Panc1 (cell line): ENCODE measurements at regions not wholly inside any gene's neighbourhood (a gene's known extent, or its start where the extent isn't known, plus 50 kb on each side); places are given as distances from the start of the nearest gene placed in this dataset.

ENCODE experiments used
- ATAC-seq: fragments of 200-7000 bp; cut with Tn5 transposase; 2 replicates; pipeline ENCODE4 v1.9.1; 2020; ENCODE audit warnings: mild to moderate bottlenecking, moderate library complexity
- BruUV-seq: library from RNA; stranded (reverse); fragments of 400-500 nt; replicated peaks from 2 replicates; lab custom pipeline; 2021; lab: Mats Ljungman, UMichigan
- CTCF ChIA-PET: fragments of 300-600 bp; sonication (Branson Sonifier 250); formaldehyde crosslinking; loops from one replicate; lab custom pipeline; 2022; ENCODE audit warnings: antibody characterized with exemption; lab: Charles Lee
- POLR2A ChIA-PET: fragments of 300-600 bp; sonication (Branson Sonifier 250); formaldehyde crosslinking; loops from one replicate; lab custom pipeline; 2022; ENCODE audit warnings: antibody characterized with exemption; lab: Charles Lee
- DNase-seq: peaks from one replicate; pipeline ENCODE4 v3.0.0-alpha.2; 2010; ENCODE audit warnings: low read depth, low spot score
- H3K27ac ChIP-seq: 2 replicates; pipeline ENCODE4 v1.5.1; 2011; ENCODE audit warnings: mild to moderate bottlenecking, low read length, inconsistent platforms
- H3K27me3 ChIP-seq: fragments of 200-500 bp; sonication (Bioruptor generic); 2 replicates; pipeline ENCODE4 v1.6.0; 2014; ENCODE audit warnings: low read length, inconsistent platforms; ENCODE audit not compliant: control insufficient read depth, insufficient read depth
- H3K36me3 ChIP-seq: fragments of 200-500 bp; sonication (Bioruptor generic); 2 replicates; pipeline ENCODE4 v1.5.1; 2014; ENCODE audit warnings: inconsistent platforms, mild to moderate bottlenecking, low read length, moderate library complexity; ENCODE audit not compliant: control insufficient read depth, insufficient read depth
- H3K4me1 ChIP-seq: 2 replicates; pipeline ENCODE4 v1.5.1; 2011; ENCODE audit warnings: inconsistent platforms, mild to moderate bottlenecking, low read length, moderate library complexity; ENCODE audit not compliant: control insufficient read depth, insufficient read depth
- H3K4me3 ChIP-seq, 2 experiments: 2 replicates each; pipeline ENCODE4 v1.5.1; 2011 to 2012; ENCODE audit warnings: low read depth in 2 of 2, low read length in 2 of 2, mild to moderate bottlenecking in 2 of 2, inconsistent platforms in 1 of 2, moderate library complexity in 1 of 2
- H3K9me3 ChIP-seq: fragments of 200-500 bp; sonication (Bioruptor generic); 2 replicates; pipeline ENCODE4 v1.5.1; 2014; ENCODE audit warnings: low read depth, mild to moderate bottlenecking, inconsistent platforms, low read length, moderate library complexity; ENCODE audit not compliant: control insufficient read depth, insufficient read depth
- POLR2AphosphoS5 ChIP-seq: IDR thresholded peaks from 2 replicates; pipeline ENCODE4 v1.6.1; 2012; ENCODE audit warnings: mild to moderate bottlenecking, low read depth, low read length, moderate library complexity
- SIN3A ChIP-seq: IDR thresholded peaks from 2 replicates; pipeline ENCODE4 v1.6.1; 2012; ENCODE audit warnings: low read depth, mild to moderate bottlenecking, low read length, moderate library complexity, borderline replicate concordance; ENCODE audit not compliant: insufficient read depth
- TCF7L2 ChIP-seq: IDR thresholded peaks from 2 replicates; pipeline ENCODE4 v1.6.1; 2011; ENCODE audit warnings: mild to moderate bottlenecking, low read depth, low read length, inconsistent platforms
- in situ Hi-C: cut with HindIII; loops from 2 replicates; pipeline ENCODE4 v1.10.0; 2016; ENCODE audit warnings: low sequenced_read_pairs, low pct_unique_long_range_greater_than_20kb
- intact Hi-C: fragments of 100-400 bp; cut with micrococcal nuclease; formaldehyde crosslinking; loops from one replicate; pipeline ENCODE4 v1.10.0; 2022; ENCODE audit not compliant: unreplicated experiment
- TF ChIP-seq, protein P1 (sequence below): fragments of 450-650 bp; IDR thresholded peaks from 2 replicates; pipeline ENCODE4 v1.5.1; 2017; ENCODE audit warnings: mild to moderate bottlenecking
- TF ChIP-seq, protein P2 (sequence below), 2 experiments: IDR thresholded peaks; 2 replicates each; pipeline ENCODE4 v1.6.1; 2011 to 2012; ENCODE audit warnings: low read depth in 2 of 2, control low read depth in 1 of 2, low read length in 1 of 2, mild to moderate bottlenecking in 1 of 2, moderate library complexity in 1 of 2; ENCODE audit not compliant: insufficient read depth in 1 of 2

DNA sequence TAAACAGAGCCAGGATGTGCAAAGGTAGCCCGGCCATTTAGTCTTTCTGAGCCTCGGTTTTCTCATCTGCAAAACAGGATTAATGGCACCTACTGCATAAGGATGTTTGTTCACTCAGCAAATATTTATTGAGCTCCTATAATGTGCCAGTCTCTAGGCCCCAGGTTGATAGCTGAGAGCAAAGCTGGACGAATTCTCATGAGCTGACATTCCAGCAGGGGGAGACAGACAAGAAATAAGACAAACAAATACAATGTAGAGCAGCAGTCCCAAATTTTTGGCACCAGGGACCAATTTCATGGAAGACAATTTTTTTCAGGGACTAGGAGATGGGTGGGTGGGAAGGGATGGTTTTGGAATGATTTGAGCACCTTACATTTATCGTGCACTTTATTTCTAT lies 74.3 kb upstream of the PAX7 start:
- no peak for TF ChIP-seq SIN3A
- no peak for TF ChIP-seq TCF7L2
- TF ChIP-seq, protein P1, sequence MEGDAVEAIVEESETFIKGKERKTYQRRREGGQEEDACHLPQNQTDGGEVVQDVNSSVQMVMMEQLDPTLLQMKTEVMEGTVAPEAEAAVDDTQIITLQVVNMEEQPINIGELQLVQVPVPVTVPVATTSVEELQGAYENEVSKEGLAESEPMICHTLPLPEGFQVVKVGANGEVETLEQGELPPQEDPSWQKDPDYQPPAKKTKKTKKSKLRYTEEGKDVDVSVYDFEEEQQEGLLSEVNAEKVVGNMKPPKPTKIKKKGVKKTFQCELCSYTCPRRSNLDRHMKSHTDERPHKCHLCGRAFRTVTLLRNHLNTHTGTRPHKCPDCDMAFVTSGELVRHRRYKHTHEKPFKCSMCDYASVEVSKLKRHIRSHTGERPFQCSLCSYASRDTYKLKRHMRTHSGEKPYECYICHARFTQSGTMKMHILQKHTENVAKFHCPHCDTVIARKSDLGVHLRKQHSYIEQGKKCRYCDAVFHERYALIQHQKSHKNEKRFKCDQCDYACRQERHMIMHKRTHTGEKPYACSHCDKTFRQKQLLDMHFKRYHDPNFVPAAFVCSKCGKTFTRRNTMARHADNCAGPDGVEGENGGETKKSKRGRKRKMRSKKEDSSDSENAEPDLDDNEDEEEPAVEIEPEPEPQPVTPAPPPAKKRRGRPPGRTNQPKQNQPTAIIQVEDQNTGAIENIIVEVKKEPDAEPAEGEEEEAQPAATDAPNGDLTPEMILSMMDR, result peak; percentile 81
- TF ChIP-seq, protein P2, sequence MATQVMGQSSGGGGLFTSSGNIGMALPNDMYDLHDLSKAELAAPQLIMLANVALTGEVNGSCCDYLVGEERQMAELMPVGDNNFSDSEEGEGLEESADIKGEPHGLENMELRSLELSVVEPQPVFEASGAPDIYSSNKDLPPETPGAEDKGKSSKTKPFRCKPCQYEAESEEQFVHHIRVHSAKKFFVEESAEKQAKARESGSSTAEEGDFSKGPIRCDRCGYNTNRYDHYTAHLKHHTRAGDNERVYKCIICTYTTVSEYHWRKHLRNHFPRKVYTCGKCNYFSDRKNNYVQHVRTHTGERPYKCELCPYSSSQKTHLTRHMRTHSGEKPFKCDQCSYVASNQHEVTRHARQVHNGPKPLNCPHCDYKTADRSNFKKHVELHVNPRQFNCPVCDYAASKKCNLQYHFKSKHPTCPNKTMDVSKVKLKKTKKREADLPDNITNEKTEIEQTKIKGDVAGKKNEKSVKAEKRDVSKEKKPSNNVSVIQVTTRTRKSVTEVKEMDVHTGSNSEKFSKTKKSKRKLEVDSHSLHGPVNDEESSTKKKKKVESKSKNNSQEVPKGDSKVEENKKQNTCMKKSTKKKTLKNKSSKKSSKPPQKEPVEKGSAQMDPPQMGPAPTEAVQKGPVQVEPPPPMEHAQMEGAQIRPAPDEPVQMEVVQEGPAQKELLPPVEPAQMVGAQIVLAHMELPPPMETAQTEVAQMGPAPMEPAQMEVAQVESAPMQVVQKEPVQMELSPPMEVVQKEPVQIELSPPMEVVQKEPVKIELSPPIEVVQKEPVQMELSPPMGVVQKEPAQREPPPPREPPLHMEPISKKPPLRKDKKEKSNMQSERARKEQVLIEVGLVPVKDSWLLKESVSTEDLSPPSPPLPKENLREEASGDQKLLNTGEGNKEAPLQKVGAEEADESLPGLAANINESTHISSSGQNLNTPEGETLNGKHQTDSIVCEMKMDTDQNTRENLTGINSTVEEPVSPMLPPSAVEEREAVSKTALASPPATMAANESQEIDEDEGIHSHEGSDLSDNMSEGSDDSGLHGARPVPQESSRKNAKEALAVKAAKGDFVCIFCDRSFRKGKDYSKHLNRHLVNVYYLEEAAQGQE (IDR thresholded peaks at IDR 0.05; ENCODE audit: insufficient read depth in 1 of 2, low read depth in 2 of 2, low read length in 1 of 2), result no peak
- no peak overlapping the region for H3K27ac ChIP-seq
- H3K4me1 ChIP-seq, result peaks cover 8% of the 10 kb centered on the region; the same call in 1 of the 2 replicates
- H3K36me3 ChIP-seq, result no peaks in the 10 kb centered on the region
- ChIA-PET POLR2A (no interaction called here), CTCF (interaction anchor here (0.5 to 2.7 kb wide), 6 partner anchors 17 to 958 kb away, joined by 3 to 11 read pairs (median 6); no protein-coding TSS in a partner anchor)
- intact Hi-C loops (no loop called here), in situ Hi-C loops (no loop called here)
- no peaks in the 10 kb centered on the region for H3K9me3 ChIP-seq
- peaks cover 23% of the 10 kb centered on the region for H3K27me3 ChIP-seq
- BruUV-seq, result no TSS peak
- no peak overlapping the region for H3K4me3 ChIP-seq
- ATAC-seq, result peak; percentile 77
- DNase-seq, result no peak

DNA sequence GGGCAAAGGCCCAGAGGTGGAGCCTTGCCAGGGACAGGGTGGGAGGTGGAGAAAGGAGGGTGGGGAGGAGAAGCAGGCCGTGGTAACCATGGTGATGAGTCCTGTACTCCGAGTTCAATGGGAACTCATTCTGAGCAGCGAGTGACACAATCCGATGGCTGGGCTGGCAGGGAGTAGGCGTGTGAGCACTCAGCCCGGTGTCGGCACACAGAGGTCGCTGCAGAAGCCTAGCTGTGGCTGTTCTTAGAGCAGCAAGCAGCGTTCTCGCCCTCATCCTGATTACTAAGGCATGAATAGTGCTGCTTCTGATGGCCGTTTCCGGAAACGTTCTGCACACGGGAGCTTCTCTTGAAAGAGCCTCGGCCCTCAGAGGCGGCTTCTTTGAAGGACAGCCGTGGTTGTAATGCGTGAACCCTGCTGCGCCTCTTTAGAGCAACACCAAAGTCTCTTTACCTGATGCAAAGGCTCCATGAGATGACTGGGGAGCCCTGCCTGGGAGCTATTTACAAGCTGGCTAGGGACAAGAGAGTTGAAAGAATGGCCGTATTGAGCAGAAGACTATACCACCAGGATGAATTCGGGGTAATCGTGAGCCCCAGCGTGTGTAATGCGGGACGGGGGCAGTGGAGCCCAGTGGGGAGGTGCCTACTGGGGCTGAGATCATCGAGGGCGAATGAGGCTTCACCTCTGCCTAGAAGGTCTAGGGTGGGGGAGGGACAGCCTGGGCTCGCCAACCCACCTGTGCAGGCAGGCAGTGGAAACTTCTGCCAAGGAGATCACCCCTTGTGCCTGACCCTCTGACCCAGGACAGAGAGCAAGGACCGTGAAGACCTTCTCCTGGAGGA lies 72.8 kb upstream of the PAX7 start:
- no peaks in the 10 kb centered on the region for H3K9me3 ChIP-seq
- BruUV-seq, result no TSS peak
- ChIA-PET POLR2A (interaction anchor here (0.6 kb wide), 1 partner anchor 1444 kb away, joined by 3 read pairs; no protein-coding TSS in a partner anchor), CTCF (interaction anchor here (0.5 to 0.7 kb wide), 4 partner anchors 40 to 679 kb away, joined by 3 to 4 read pairs (median 4); partner anchors contain the start of gene KLHDC7A)
- no peak overlapping the region for H3K27ac ChIP-seq
- peaks cover 23% of the 10 kb centered on the region for H3K27me3 ChIP-seq
- H3K4me1 ChIP-seq, result peaks cover 8% of the 10 kb centered on the region; the same call in 1 of the 2 replicates
- intact Hi-C loops, result no loop called here
- DNase-seq (no peak), ATAC-seq (peak; percentile 58; the same call in 1 of the 2 replicates)
- no peak for TF ChIP-seq POLR2AphosphoS5
- TF ChIP-seq, protein P1, result no peak
- peak; percentile 83 for TF ChIP-seq TCF7L2
- TF ChIP-seq SIN3A, result no peak
- TF ChIP-seq, protein P2 (IDR thresholded peaks at IDR 0.05; ENCODE audit: insufficient read depth in 1 of 2, low read depth in 2 of 2, low read length in 1 of 2), result no peak
- no peaks in the 10 kb centered on the region for H3K36me3 ChIP-seq
- in situ Hi-C loops, result no loop called here
- no peak overlapping the region for H3K4me3 ChIP-seq
